Coronary artery (tissue), 2 donors: ENCODE measurements at regions not wholly inside any gene's neighbourhood (a gene's known extent, or its start where the extent isn't known, plus 50 kb on each side); places are given as distances from the start of the nearest gene placed in this dataset.

Experiments
- DNase-seq: peaks from one replicate; pipeline ENCODE4 v3.0.0-alpha.2; 2017; ENCODE audit warnings: low spot score
- H3K27ac ChIP-seq, 2 donors: fragments of 200-600 bp; sonication (generic); one replicate each; pipeline ENCODE4 v1.5.1; 2016 to 2019
- H3K4me3 ChIP-seq: fragments of 200-600 bp; sonication (generic); 2 replicates; pipeline ENCODE4 v1.5.1; 2016; ENCODE audit warnings: mild to moderate bottlenecking, moderate library complexity
- CTCF ChIP-seq: fragments of 200-600 bp; sonication (generic); IDR thresholded peaks from one replicate; pipeline ENCODE4 v1.5.1; 2019; ENCODE audit warnings: antibody characterized with exemption

DNA sequence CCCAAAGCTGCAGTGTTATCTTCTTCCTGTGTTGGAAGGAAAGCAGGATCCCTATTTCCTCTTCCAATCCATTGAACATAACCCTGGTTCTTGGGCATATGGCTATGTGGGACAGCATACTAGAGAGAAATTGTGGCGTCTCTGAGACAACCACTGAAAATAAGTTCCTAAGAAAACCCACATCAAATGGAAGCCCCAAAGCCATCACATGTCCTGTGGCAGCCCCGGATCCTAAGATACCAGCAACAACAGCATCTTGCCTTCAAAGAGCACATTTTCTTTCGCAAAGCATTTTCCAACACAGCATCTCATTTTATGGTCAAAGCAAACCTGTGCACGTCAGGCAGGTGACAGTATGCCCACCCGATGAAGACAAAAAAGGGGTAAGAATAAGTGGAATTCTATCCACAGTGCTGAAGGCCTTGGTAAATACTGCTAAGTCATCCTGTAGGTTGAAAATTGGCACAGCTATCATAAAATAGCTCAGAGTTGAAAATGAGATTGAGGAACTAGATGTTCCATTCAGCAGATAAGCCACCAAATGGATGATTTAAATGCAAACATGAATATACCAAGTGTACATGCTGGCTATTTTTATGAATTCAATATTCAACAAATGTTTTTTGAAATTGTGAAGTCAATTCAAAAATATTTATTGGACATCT lies 232.2 kb downstream of the DLEU7 start:
- no peak for TF ChIP-seq CTCF

DNA sequence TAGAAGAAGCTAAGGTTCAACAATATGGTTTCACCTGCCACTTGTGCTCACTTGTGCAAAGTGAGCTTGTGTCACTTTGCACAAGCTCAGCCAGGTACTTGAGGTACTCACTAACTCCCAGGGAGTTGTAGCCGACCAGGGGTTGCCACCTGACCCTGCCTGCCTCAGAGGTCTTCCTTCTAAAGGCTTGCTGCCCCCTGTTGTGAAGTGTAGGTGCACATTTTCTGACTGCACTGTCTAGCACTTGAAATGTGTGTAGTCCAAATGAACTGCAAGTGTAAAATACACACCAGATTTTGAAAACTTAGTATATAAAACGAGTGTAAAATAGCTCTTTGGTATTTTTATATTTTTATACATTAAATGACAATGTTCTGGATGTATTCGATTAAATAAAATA lies 230.8 kb downstream of the DLEU7 start:
- Histone ChIP-seq H3K4me3 (no peak overlapping the region), H3K27ac (no peak overlapping the region)
- no peak for TF ChIP-seq CTCF
- no peak for DNase-seq

More for the DNA sequence above, 232.2 kb downstream of the DLEU7 start:
- Histone ChIP-seq H3K4me3 (no peak overlapping the region), H3K27ac (no peak overlapping the region)
- no peak for DNase-seq

DNA sequence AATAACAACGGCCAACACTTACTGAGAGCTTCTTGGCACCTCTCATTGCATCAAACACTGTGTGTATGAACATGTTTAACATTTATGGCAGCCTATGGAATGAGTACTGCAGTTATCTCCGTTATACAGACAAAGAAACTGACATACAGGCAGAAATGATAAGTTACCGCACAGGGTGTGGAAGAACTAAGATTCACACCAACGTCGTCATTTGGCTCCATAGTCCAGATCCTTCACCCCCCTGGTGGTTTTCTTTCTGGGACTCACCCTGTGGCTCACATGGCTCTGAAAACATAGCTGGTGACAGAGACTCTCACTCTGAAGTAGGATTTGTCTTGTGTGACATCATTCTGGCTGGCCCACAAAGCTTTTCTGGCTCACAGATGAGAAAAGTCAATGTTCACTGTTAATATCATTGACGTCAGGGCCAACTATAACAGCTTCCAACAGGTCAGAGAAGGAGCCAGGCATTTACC lies 230.1 kb downstream of the DLEU7 start:
- DNase-seq: no peak
- no peak for TF ChIP-seq CTCF
- Histone ChIP-seq H3K27ac (no peak overlapping the region), H3K4me3 (no peak overlapping the region)

- TF ChIP-seq CTCF: no peak
- H3K4me3 ChIP-seq: no peak overlapping the region
- no peak for DNase-seq
- H3K27ac ChIP-seq: no peak overlapping the region
Measured at GRCh38 chr13:50615234-50615633, 228.3 kb downstream of the DLEU7 start.

DNA sequence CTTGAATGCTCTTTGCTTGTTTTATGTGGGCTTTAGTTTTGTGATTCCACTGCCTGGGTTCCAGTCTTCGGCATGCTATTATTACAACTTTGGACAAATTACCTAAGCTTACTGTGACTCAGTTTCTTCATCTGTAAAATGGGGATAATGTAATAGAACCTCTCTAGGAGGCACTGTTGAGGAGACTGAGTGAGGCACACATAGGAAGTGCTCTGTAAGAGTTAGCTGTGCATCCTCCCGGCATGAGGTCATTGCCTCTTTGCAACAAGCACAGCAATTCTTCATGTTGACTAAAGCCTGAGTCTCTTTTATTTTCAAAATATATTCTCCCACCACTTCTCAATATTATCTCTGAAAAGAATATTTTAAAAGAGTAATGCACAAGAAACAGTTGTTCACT lies 227.4 kb downstream of the DLEU7 start:
- TF ChIP-seq CTCF: no peak
- no peak for DNase-seq
- Histone ChIP-seq H3K4me3 (no peak overlapping the region), H3K27ac (no peak overlapping the region)

DNA sequence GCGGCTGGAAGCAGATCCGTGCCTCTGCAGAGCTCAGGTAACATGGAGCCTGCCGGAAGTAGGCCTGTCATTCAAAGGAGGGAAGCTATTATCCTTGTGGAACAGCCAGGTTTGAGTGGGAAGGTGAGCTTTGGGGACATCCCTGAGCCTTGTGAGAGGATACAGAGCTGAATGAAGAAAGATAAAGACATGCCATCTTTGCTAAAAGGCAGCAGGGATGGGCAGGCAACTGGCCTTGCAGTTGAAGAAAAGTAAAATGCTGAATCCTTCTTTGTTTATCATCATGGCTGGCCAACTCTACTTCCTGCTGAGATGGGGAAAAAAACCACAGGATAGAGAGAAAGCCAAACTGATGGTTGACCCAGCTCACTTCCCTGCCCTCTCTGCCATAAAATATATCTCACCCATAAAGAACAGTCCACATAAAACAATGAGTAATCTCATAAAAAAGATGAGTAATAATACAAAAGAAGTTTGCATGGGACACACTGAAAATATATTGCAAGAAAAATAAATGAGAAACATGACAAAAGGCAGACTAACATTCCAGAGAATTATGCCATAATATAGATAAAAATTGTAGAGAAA lies 226.3 kb downstream of the DLEU7 start:
- Histone ChIP-seq H3K4me3 (no peak overlapping the region), H3K27ac (no peak overlapping the region)
- TF ChIP-seq CTCF: no peak
- DNase-seq: no peak

- no peak overlapping the region for H3K27ac ChIP-seq
- no peak for DNase-seq
- no peak overlapping the region for H3K4me3 ChIP-seq
- no peak for TF ChIP-seq CTCF
Measured at GRCh38 chr13:50618206-50618605, 225.3 kb downstream of the DLEU7 start.
